Aorta (tissue), 5 donors: ENCODE measurements at regions not wholly inside any gene's neighbourhood (a gene's known extent, or its start where the extent isn't known, plus 50 kb on each side); places are given as distances from the start of the nearest gene placed in this dataset.

Experiments used
- ATAC-seq: fragments of 200-7000 bp; cut with Tn5 transposase; one replicate; pipeline ENCODE4 v1.9.1; 2022; ENCODE audit warnings: moderate library complexity; ENCODE audit not compliant: low FRiP score
- DNase-seq, 2 donors: peaks; one replicate each; pipeline ENCODE4 v3.0.0-alpha.2; 2020
- H3K27ac ChIP-seq, 2 donors: one replicate each; pipeline ENCODE4 v1.5.1; 2013; ENCODE audit warnings: low read length in 2 of 2, mild to moderate bottlenecking in 2 of 2, moderate library complexity in 2 of 2, control low read depth in 1 of 2, inconsistent platforms in 1 of 2, low read depth in 1 of 2
- H3K27me3 ChIP-seq, 2 donors: one replicate each; pipeline ENCODE4 v1.6.1; 2013; ENCODE audit warnings: control low read depth in 1 of 2, low read length in 1 of 2, mild to moderate bottlenecking in 1 of 2, moderate library complexity in 1 of 2; ENCODE audit not compliant: insufficient read depth in 2 of 2, control insufficient read depth in 1 of 2
- H3K36me3 ChIP-seq, 2 donors: one replicate each; pipeline ENCODE4 v1.6.1; 2013; ENCODE audit warnings: control low read depth in 1 of 2, low read length in 1 of 2, mild to moderate bottlenecking in 1 of 2; ENCODE audit not compliant: insufficient read depth in 2 of 2, control insufficient read depth in 1 of 2
- H3K4me1 ChIP-seq, 2 donors: one replicate each; pipeline ENCODE4 v1.6.1; 2013; ENCODE audit warnings: low read length in 2 of 2, control low read depth in 1 of 2, mild to moderate bottlenecking in 1 of 2, moderate library complexity in 1 of 2; ENCODE audit not compliant: insufficient read depth in 2 of 2, control insufficient read depth in 1 of 2
- H3K4me3 ChIP-seq, 2 donors: one replicate each; pipeline ENCODE4 v1.5.1; 2013; ENCODE audit warnings: low read length in 2 of 2, control low read depth in 1 of 2, mild to moderate bottlenecking in 1 of 2
- H3K9me3 ChIP-seq: one replicate; pipeline ENCODE4 v1.6.1; 2013; ENCODE audit warnings: mild to moderate bottlenecking, low read length; ENCODE audit not compliant: control insufficient read depth
- WGBS, 2 donors: extraction: QIAGEN DNeasy Blood & Tissue Kit; methylation state at CpG; one replicate each; pipeline ENCODE4 v1.1.7; 2013; 5-methylcytosine and 5-hydroxymethylcytosine counted together
- intact Hi-C, 2 donors: fragments of 100-400 bp; cut with DNase I; formaldehyde crosslinking; loops; one replicate each; pipeline versions ENCODE4 v1.14.2 to v1.15.0; 2022
- donor health status: healthy with polysubstance abuse.
- donor health status: Bipolar disorder and iron deficiency.
- donor health status: DM: no; HTN: no; CAD: no.
- donor health status: DM: no; HTN: no; CAD: no.
- donor health status: DM: yes; HTN: yes; CAD: no.

GRCh38 chr4:8709050-8709728 is 116.6 kb downstream of the CPZ start:
- WGBS, 2 donors: 75 to 77% methylated on average over 15 of the region's 15 CpGs

GRCh38 chr4:8708401-8709021 is 115.9 kb downstream of the CPZ start:
- H3K4me1 ChIP-seq: no peaks in the 10 kb centered on the region
- H3K9me3 ChIP-seq: no peaks in the 10 kb centered on the region
- no peaks in the 10 kb centered on the region for H3K36me3 ChIP-seq
- intact Hi-C loops: no loop called here
- DNase-seq (peak in 1 of 2 donors; percentile 57), ATAC-seq (no peak)
- H3K4me3 ChIP-seq: no peak overlapping the region
- no peaks in the 10 kb centered on the region for H3K27me3 ChIP-seq
- no peak overlapping the region for H3K27ac ChIP-seq
- WGBS, 2 donors: 78 to 81% methylated on average over 16 of the region's 16 CpGs

More at GRCh38 chr4:8709050-8709728, 116.6 kb downstream of the CPZ start:
- Histone ChIP-seq H3K9me3 (no peaks in the 10 kb centered on the region), H3K27me3 (no peaks in the 10 kb centered on the region), H3K27ac (no peak overlapping the region), H3K4me1 (no peaks in the 10 kb centered on the region), H3K4me3 (no peak overlapping the region), H3K36me3 (no peaks in the 10 kb centered on the region)
- DNase-seq (peak in 1 of 2 donors; percentile 26), ATAC-seq (no peak)
- intact Hi-C loops: no loop called here

- no peak overlapping the region for H3K27ac ChIP-seq
- WGBS, 2 donors: 39 to 50% methylated on average over 15 of the region's 15 CpGs
- no peaks in the 10 kb centered on the region for H3K9me3 ChIP-seq
- no peaks in the 10 kb centered on the region for H3K27me3 ChIP-seq
- no peaks in the 10 kb centered on the region for H3K4me1 ChIP-seq
- intact Hi-C loops: no loop called here
- ATAC-seq (no peak), DNase-seq (peak in 1 of 2 donors; percentile 47)
- no peaks in the 10 kb centered on the region for H3K36me3 ChIP-seq
- H3K4me3 ChIP-seq: no peak overlapping the region
Measured at GRCh38 chr4:8707045-8707781, 114.6 kb downstream of the CPZ start.

- Histone ChIP-seq H3K27me3 (no peaks in the 10 kb centered on the region), H3K9me3 (no peaks in the 10 kb centered on the region), H3K4me1 (no peaks in the 10 kb centered on the region), H3K27ac (no peak overlapping the region), H3K36me3 (no peaks in the 10 kb centered on the region), H3K4me3 (no peak overlapping the region)
- 50 to 61% methylated on average over 21 of the region's 21 CpGs for WGBS, 2 donors
- DNase-seq: peak in 1 of 2 donors; percentile 32
- intact Hi-C loops: no loop called here
- no peak for ATAC-seq
Measured at GRCh38 chr4:8706216-8707044, 113.9 kb downstream of the CPZ start.

GRCh38 chr4:8705161-8706145 is 112.9 kb downstream of the CPZ start:
- H3K27me3 ChIP-seq: no peaks in the 10 kb centered on the region
- no peak for ATAC-seq
- H3K9me3 ChIP-seq: no peaks in the 10 kb centered on the region
- WGBS, 2 donors: 37 to 41% methylated on average over 23 of the region's 23 CpGs
- DNase-seq: peak in 1 of 2 donors; percentile 67
- no peak overlapping the region for H3K27ac ChIP-seq
- H3K4me3 ChIP-seq: no peak overlapping the region
- H3K4me1 ChIP-seq: no peaks in the 10 kb centered on the region
- intact Hi-C loops: no loop called here
- H3K36me3 ChIP-seq: no peaks in the 10 kb centered on the region

GRCh38 chr4:8704632-8705031 is 112.1 kb downstream of the CPZ start:
- Histone ChIP-seq H3K27ac (no peak overlapping the region), H3K9me3 (no peaks in the 10 kb centered on the region), H3K4me1 (no peaks in the 10 kb centered on the region), H3K36me3 (no peaks in the 10 kb centered on the region), H3K27me3 (no peaks in the 10 kb centered on the region), H3K4me3 (no peak overlapping the region)
- peak in 1 of 2 donors; percentile 51 for DNase-seq
- WGBS, 2 donors: 73 to 76% methylated on average over 9 of the region's 9 CpGs
- intact Hi-C loops: no loop called here
- no peak for ATAC-seq

GRCh38 chr4:8703857-8704495 is 111.4 kb downstream of the CPZ start:
- 49 to 56% methylated on average over 11 of the region's 11 CpGs for WGBS, 2 donors
- H3K36me3 ChIP-seq: no peaks in the 10 kb centered on the region
- no peak for ATAC-seq
- H3K4me3 ChIP-seq: no peak overlapping the region
- H3K4me1 ChIP-seq: no peaks in the 10 kb centered on the region
- DNase-seq: peak in 1 of 2 donors; percentile 59
- no peaks in the 10 kb centered on the region for H3K27me3 ChIP-seq
- H3K27ac ChIP-seq: no peak overlapping the region
- H3K9me3 ChIP-seq: no peaks in the 10 kb centered on the region
- intact Hi-C loops: no loop called here
